ENCODE measurements at regions not wholly inside any gene's neighbourhood (a gene's known extent, or its start where the extent isn't known, plus 50 kb on each side); places are given as distances from the start of the nearest gene placed in this dataset.

- no peak for TF ChIP-seq POLR2AphosphoS5 (IDR thresholded peaks at IDR 0.05; ENCODE audit: low read depth, low read length)
- no peak for TF ChIP-seq TAF1 (IDR thresholded peaks at IDR 0.05; ENCODE audit: borderline replicate concordance, low read depth, low read length)
- no peak for TF ChIP-seq POLR2A (IDR thresholded peaks at IDR 0.05; ENCODE audit: low read depth, low read length)
Observed at GRCh38 chr7:21214657-21215056, 213.2 kb upstream of the SP4 start.
